Panc1 (cell line): ENCODE measurements at regions not wholly inside any gene's neighbourhood (a gene's known extent, or its start where the extent isn't known, plus 50 kb on each side); places are given as distances from the start of the nearest gene placed in this dataset.
"Not testable (repeated sequence)": the region's sequence is repeated elsewhere in the genome, so short reads cannot be mapped to it uniquely, and the experiment has no call there.

ENCODE experiments used
- ATAC-seq: fragments of 200-7000 bp; cut with Tn5 transposase; 2 replicates; pipeline ENCODE4 v1.9.1; 2020; ENCODE audit warnings: mild to moderate bottlenecking, moderate library complexity
- BruUV-seq: library from RNA; stranded (reverse); fragments of 400-500 nt; replicated peaks from 2 replicates; lab custom pipeline; 2021; lab: Mats Ljungman, UMichigan
- CTCF ChIA-PET: fragments of 300-600 bp; sonication (Branson Sonifier 250); formaldehyde crosslinking; loops from one replicate; lab custom pipeline; 2022; ENCODE audit warnings: antibody characterized with exemption; lab: Charles Lee
- POLR2A ChIA-PET: fragments of 300-600 bp; sonication (Branson Sonifier 250); formaldehyde crosslinking; loops from one replicate; lab custom pipeline; 2022; ENCODE audit warnings: antibody characterized with exemption; lab: Charles Lee
- DNase-seq: peaks from one replicate; pipeline ENCODE4 v3.0.0-alpha.2; 2010; ENCODE audit warnings: low read depth, low spot score
- H3K27ac ChIP-seq: 2 replicates; pipeline ENCODE4 v1.5.1; 2011; ENCODE audit warnings: mild to moderate bottlenecking, low read length, inconsistent platforms
- H3K27me3 ChIP-seq: fragments of 200-500 bp; sonication (Bioruptor generic); 2 replicates; pipeline ENCODE4 v1.6.0; 2014; ENCODE audit warnings: low read length, inconsistent platforms; ENCODE audit not compliant: control insufficient read depth, insufficient read depth
- H3K36me3 ChIP-seq: fragments of 200-500 bp; sonication (Bioruptor generic); 2 replicates; pipeline ENCODE4 v1.5.1; 2014; ENCODE audit warnings: inconsistent platforms, mild to moderate bottlenecking, low read length, moderate library complexity; ENCODE audit not compliant: control insufficient read depth, insufficient read depth
- H3K4me1 ChIP-seq: 2 replicates; pipeline ENCODE4 v1.5.1; 2011; ENCODE audit warnings: inconsistent platforms, mild to moderate bottlenecking, low read length, moderate library complexity; ENCODE audit not compliant: control insufficient read depth, insufficient read depth
- H3K4me3 ChIP-seq, 2 experiments: 2 replicates each; pipeline ENCODE4 v1.5.1; 2011 to 2012; ENCODE audit warnings: low read depth in 2 of 2, low read length in 2 of 2, mild to moderate bottlenecking in 2 of 2, inconsistent platforms in 1 of 2, moderate library complexity in 1 of 2
- H3K9me3 ChIP-seq: fragments of 200-500 bp; sonication (Bioruptor generic); 2 replicates; pipeline ENCODE4 v1.5.1; 2014; ENCODE audit warnings: low read depth, mild to moderate bottlenecking, inconsistent platforms, low read length, moderate library complexity; ENCODE audit not compliant: control insufficient read depth, insufficient read depth
- POLR2AphosphoS5 ChIP-seq: IDR thresholded peaks from 2 replicates; pipeline ENCODE4 v1.6.1; 2012; ENCODE audit warnings: mild to moderate bottlenecking, low read depth, low read length, moderate library complexity
- SIN3A ChIP-seq: IDR thresholded peaks from 2 replicates; pipeline ENCODE4 v1.6.1; 2012; ENCODE audit warnings: low read depth, mild to moderate bottlenecking, low read length, moderate library complexity, borderline replicate concordance; ENCODE audit not compliant: insufficient read depth
- TCF7L2 ChIP-seq: IDR thresholded peaks from 2 replicates; pipeline ENCODE4 v1.6.1; 2011; ENCODE audit warnings: mild to moderate bottlenecking, low read depth, low read length, inconsistent platforms
- in situ Hi-C: cut with HindIII; loops from 2 replicates; pipeline ENCODE4 v1.10.0; 2016; ENCODE audit warnings: low sequenced_read_pairs, low pct_unique_long_range_greater_than_20kb
- intact Hi-C: fragments of 100-400 bp; cut with micrococcal nuclease; formaldehyde crosslinking; loops from one replicate; pipeline ENCODE4 v1.10.0; 2022; ENCODE audit not compliant: unreplicated experiment
- TF ChIP-seq, protein P1 (sequence below), 2 experiments: IDR thresholded peaks; 2 replicates each; pipeline ENCODE4 v1.6.1; 2011 to 2012; ENCODE audit warnings: low read depth in 2 of 2, control low read depth in 1 of 2, low read length in 1 of 2, mild to moderate bottlenecking in 1 of 2, moderate library complexity in 1 of 2; ENCODE audit not compliant: insufficient read depth in 1 of 2
- TF ChIP-seq, protein P2 (sequence below): fragments of 450-650 bp; IDR thresholded peaks from 2 replicates; pipeline ENCODE4 v1.5.1; 2017; ENCODE audit warnings: mild to moderate bottlenecking

DNA sequence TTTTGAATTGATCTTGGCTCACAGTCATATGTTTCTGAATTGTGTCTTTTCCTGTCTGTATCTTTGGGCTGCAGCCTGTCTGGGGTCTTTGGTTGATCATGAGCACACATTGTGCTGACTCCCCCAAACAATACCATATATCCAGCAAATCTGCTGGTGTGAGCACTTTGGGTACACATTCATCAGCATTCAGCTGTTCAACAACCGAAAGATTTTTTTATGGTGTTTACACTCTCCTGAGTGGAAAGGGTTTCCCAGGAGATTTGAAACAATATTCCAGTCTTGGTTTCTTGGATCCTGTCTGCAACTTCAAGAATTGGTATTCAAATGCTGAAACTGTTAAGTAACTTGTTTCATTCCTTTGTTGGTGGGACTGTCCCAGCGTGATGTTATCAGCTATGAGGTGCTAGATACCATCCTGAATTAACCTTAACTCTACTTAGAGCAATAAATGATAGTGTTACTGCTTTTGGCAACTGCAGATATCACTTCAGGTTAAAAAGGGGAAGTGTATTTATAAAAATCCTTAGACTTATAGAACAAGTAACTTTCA, 78.4 kb upstream of the DIAPH3 start:
- DNase-seq (no peak), ATAC-seq (no peak)
- no peaks in the 10 kb centered on the region for H3K36me3 ChIP-seq
- intact Hi-C loops, result no loop called here
- 0 out of 2 replicates have a peak, but pooled peaks cover 2% of the 10 kb centered on the region for H3K27me3 ChIP-seq
- CTCF ChIA-PET, result no interaction called here
- no peaks in the 10 kb centered on the region for H3K9me3 ChIP-seq
- in situ Hi-C loops, result no loop called here
- no peak overlapping the region for H3K27ac ChIP-seq
- POLR2A ChIA-PET, result no interaction called here
- TF ChIP-seq TCF7L2, result no peak
- no peak for TF ChIP-seq SIN3A
- no TSS peak for BruUV-seq
- H3K4me3 ChIP-seq, result no peak overlapping the region
- no peaks in the 10 kb centered on the region for H3K4me1 ChIP-seq

DNA sequence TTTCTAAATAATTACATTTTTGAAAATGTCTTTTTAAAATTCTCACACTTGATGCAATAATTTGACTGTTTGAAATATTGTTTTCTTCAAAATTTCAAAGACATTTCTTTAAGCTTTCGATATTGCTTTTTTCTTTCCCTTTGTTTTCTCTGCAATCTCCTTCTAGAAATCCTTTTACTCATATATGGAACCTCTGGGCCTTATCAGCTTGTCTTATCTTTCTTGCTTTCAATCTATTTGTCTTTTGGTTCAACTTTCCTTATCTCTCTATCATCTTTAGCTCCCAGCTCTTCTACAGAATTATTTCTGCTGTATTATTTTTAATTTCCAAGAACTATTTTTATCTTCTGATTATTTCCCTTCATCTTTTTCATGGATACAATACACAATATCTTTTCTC, 80.7 kb upstream of the DIAPH3 start:
- ATAC-seq (no peak), DNase-seq (no peak)
- in situ Hi-C loops (no loop called here), intact Hi-C loops (no loop called here)
- Histone ChIP-seq H3K36me3 (no peaks in the 10 kb centered on the region), H3K27me3 (0 out of 2 replicates have a peak, but pooled peaks cover 2% of the 10 kb centered on the region), H3K4me1 (no peaks in the 10 kb centered on the region), H3K27ac (no peak overlapping the region), H3K9me3 (no peaks in the 10 kb centered on the region), H3K4me3 (no peak overlapping the region)
- POLR2A ChIA-PET, result no interaction called here
- CTCF ChIA-PET, result no interaction called here
- no TSS peak for BruUV-seq
- TF ChIP-seq POLR2AphosphoS5 (no peak), SIN3A (no peak), TCF7L2 (no peak)
- TF ChIP-seq, protein P1, sequence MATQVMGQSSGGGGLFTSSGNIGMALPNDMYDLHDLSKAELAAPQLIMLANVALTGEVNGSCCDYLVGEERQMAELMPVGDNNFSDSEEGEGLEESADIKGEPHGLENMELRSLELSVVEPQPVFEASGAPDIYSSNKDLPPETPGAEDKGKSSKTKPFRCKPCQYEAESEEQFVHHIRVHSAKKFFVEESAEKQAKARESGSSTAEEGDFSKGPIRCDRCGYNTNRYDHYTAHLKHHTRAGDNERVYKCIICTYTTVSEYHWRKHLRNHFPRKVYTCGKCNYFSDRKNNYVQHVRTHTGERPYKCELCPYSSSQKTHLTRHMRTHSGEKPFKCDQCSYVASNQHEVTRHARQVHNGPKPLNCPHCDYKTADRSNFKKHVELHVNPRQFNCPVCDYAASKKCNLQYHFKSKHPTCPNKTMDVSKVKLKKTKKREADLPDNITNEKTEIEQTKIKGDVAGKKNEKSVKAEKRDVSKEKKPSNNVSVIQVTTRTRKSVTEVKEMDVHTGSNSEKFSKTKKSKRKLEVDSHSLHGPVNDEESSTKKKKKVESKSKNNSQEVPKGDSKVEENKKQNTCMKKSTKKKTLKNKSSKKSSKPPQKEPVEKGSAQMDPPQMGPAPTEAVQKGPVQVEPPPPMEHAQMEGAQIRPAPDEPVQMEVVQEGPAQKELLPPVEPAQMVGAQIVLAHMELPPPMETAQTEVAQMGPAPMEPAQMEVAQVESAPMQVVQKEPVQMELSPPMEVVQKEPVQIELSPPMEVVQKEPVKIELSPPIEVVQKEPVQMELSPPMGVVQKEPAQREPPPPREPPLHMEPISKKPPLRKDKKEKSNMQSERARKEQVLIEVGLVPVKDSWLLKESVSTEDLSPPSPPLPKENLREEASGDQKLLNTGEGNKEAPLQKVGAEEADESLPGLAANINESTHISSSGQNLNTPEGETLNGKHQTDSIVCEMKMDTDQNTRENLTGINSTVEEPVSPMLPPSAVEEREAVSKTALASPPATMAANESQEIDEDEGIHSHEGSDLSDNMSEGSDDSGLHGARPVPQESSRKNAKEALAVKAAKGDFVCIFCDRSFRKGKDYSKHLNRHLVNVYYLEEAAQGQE (IDR thresholded peaks at IDR 0.05; ENCODE audit: insufficient read depth in 1 of 2, low read depth in 2 of 2, low read length in 1 of 2), result no peak
- TF ChIP-seq, protein P2, sequence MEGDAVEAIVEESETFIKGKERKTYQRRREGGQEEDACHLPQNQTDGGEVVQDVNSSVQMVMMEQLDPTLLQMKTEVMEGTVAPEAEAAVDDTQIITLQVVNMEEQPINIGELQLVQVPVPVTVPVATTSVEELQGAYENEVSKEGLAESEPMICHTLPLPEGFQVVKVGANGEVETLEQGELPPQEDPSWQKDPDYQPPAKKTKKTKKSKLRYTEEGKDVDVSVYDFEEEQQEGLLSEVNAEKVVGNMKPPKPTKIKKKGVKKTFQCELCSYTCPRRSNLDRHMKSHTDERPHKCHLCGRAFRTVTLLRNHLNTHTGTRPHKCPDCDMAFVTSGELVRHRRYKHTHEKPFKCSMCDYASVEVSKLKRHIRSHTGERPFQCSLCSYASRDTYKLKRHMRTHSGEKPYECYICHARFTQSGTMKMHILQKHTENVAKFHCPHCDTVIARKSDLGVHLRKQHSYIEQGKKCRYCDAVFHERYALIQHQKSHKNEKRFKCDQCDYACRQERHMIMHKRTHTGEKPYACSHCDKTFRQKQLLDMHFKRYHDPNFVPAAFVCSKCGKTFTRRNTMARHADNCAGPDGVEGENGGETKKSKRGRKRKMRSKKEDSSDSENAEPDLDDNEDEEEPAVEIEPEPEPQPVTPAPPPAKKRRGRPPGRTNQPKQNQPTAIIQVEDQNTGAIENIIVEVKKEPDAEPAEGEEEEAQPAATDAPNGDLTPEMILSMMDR, result no peak

DNA sequence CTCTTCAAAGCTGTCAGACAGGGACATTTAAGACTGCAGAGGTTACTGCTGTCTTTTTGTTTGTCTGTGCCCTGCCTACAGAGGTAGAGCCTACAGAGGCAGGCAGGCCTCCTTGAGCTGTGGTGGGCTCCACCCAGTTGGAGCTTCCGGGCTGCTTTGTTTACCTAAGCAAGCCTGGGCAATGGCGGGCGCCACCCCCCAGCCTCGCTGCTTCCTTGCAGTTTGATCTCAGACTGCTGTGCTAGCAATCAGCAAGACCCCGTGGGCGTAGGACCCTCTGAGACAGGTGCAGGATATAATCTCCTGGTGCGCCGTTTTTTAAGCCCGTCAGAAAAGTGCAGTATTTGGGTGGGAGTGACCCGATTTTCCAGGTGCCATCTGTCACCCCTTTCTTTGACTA, 87.7 kb upstream of the DIAPH3 start:
- in situ Hi-C loops, H3K4me3 ChIP-seq, DNase-seq, H3K9me3 ChIP-seq, H3K36me3 ChIP-seq, H3K4me1 ChIP-seq, BruUV-seq, intact Hi-C loops, CTCF ChIA-PET, H3K27me3 ChIP-seq, ATAC-seq, H3K27ac ChIP-seq, POLR2A ChIA-PET: not testable (repeated sequence)
